GM10248 (cell line): ENCODE measurements at regions not wholly inside any gene's neighbourhood (a gene's known extent, or its start where the extent isn't known, plus 50 kb on each side); places are given as distances from the start of the nearest gene placed in this dataset.

Experiments used
- CTCF ChIA-PET: fragments of 300-600 bp; sonication (Branson Sonifier 250); formaldehyde crosslinking; extraction: SDS; loops from one replicate; lab custom pipeline; 2021; ENCODE audit warnings: antibody characterized with exemption; lab: Yijun Ruan, JAX
- POLR2A ChIA-PET: fragments of 350-650 bp; sonication (Branson Sonifier 250); formaldehyde crosslinking; extraction: SDS; loops from one replicate; lab custom pipeline; 2020; ENCODE audit warnings: antibody characterized with exemption; lab: Yijun Ruan, JAX
- DNase-seq: peaks from one replicate; pipeline ENCODE4 v3.0.0; 2012; ENCODE audit errors: extremely low spot score
- CTCF ChIP-seq: IDR thresholded peaks from 2 replicates; pipeline ENCODE4 v1.5.1; 2012; ENCODE audit warnings: mild to moderate bottlenecking, low read depth; ENCODE audit errors: extremely low read depth, missing control alignments, control extremely low read depth

- POLR2A ChIA-PET = no interaction called here
- DNase-seq = no peak
- no peak for TF ChIP-seq CTCF
- CTCF ChIA-PET = no interaction called here
Measured at GRCh38 chr14:87060405-87060804, 932.6 kb downstream of the GALC start.

GRCh38 chr14:87059060-87059839 lies 933.7 kb downstream of the GALC start:
- CTCF ChIA-PET = interaction anchor here (0.8 kb wide), 2 partner anchors 10 to 12 kb away, joined by 3 read pairs; no protein-coding TSS in a partner anchor
- TF ChIP-seq CTCF = no peak
- POLR2A ChIA-PET = no interaction called here
- no peak for DNase-seq

- CTCF ChIA-PET = no interaction called here
Measured at GRCh38 chr14:87055007-87055406, 938.0 kb downstream of the GALC start.

GRCh38 chr14:87052646-87053225 lies 940.2 kb downstream of the GALC start:
- no peak for DNase-seq
- no peak for TF ChIP-seq CTCF
- POLR2A ChIA-PET = no interaction called here
- CTCF ChIA-PET = no interaction called here

More at GRCh38 chr14:87055007-87055406, 938.0 kb downstream of the GALC start:
- POLR2A ChIA-PET = no interaction called here
- TF ChIP-seq CTCF = no peak
- DNase-seq = no peak

- ChIA-PET POLR2A (no interaction called here), CTCF (interaction anchor here (1.0 to 1.4 kb wide), 2 partner anchors 8 to 20 kb away, joined by 3 read pairs; no protein-coding TSS in a partner anchor)
- no peak for TF ChIP-seq CTCF
- DNase-seq = no peak
Measured at GRCh38 chr14:87050421-87050820, 942.6 kb downstream of the GALC start.

GRCh38 chr14:87049950-87050349 lies 943.0 kb downstream of the GALC start:
- ChIA-PET CTCF (interaction anchor here (1.0 kb wide), 1 partner anchor 20 kb away, joined by 3 read pairs; no protein-coding TSS in a partner anchor), POLR2A (no interaction called here)
- TF ChIP-seq CTCF = no peak
- no peak for DNase-seq
